Endothelial cell of umbilical vein (primary cell): ENCODE measurements at regions not wholly inside any gene's neighbourhood (a gene's known extent, or its start where the extent isn't known, plus 50 kb on each side); places are given as distances from the start of the nearest gene placed in this dataset.

ENCODE experiments used
- BruUV-seq: library from RNA; stranded (reverse); fragments of 400-500 nt; replicated peaks from 2 replicates; lab custom pipeline; 2021; lab: Mats Ljungman, UMichigan
- CTCF ChIA-PET: fragments of 300-600, 350-600 bp; sonication (Branson Sonifier 250); formaldehyde crosslinking; loops from one replicate; lab custom pipeline; 2021; ENCODE audit warnings: antibody characterized with exemption, inconsistent platforms; lab: Charles Lee
- POLR2A ChIA-PET: fragments of 300-600, 350-600 bp; sonication (Branson Sonifier 250); formaldehyde crosslinking; loops from one replicate; lab custom pipeline; 2021; ENCODE audit warnings: antibody characterized with exemption, inconsistent platforms; lab: Charles Lee
- DNase-seq: peaks from one replicate; pipeline ENCODE4 v3.0.0-alpha.2; 2011; ENCODE audit warnings: low read depth, low spot score
- FAIRE-seq: peaks from 2 replicates; lab custom pipeline; 2011; peaks lifted over from hg19 to GRCh38; lab: Jason Lieb, UNC
- H2AFZ ChIP-seq: 2 replicates; pipeline ENCODE4 v1.6.0; 2012; ENCODE audit warnings: low read depth, low read length, control low read depth, inconsistent platforms
- H3K27ac ChIP-seq: 2 replicates; pipeline ENCODE4 v1.5.1; 2011; ENCODE audit warnings: low read depth, mild to moderate bottlenecking, control low read depth, low read length, moderate library complexity; ENCODE audit not compliant: insufficient read depth
- H3K27me3 ChIP-seq, 2 experiments: 2 replicates each; pipeline versions ENCODE4 v1.6.0 to v1.6.1; 2011; ENCODE audit warnings: low read length in 2 of 2, mixed read lengths in 1 of 2; ENCODE audit not compliant: control insufficient read depth in 2 of 2, insufficient read depth in 2 of 2
- H3K36me3 ChIP-seq, 2 experiments: 2 replicates in 1 of 2; 3 replicates in 1 of 2; pipeline ENCODE4 v1.5.1; 2011; ENCODE audit warnings: low read length in 2 of 2, mild to moderate bottlenecking in 1 of 2, moderate library complexity in 1 of 2; ENCODE audit not compliant: control insufficient read depth in 2 of 2, insufficient read depth in 2 of 2; ENCODE audit errors: extremely low read depth in 1 of 2
- H3K4me1 ChIP-seq: 3 replicates; pipeline ENCODE4 v1.5.1; 2011; ENCODE audit warnings: mild to moderate bottlenecking, low read length; ENCODE audit not compliant: control insufficient read depth, insufficient read depth; ENCODE audit errors: extremely low read depth
- H3K4me2 ChIP-seq: 2 replicates; pipeline ENCODE4 v1.6.1; 2011; ENCODE audit warnings: low read length, control low read depth, mixed read lengths; ENCODE audit not compliant: insufficient read depth
- H3K4me3 ChIP-seq, 3 experiments: fragments of 200-600 bp in 1 of 3; sonication (generic), shearing (Covaris generic) in 1 of 3; replicated peaks in 1 of 3; 2 replicates each; pipeline ENCODE4 v1.5.1; 2011 to 2016; ENCODE audit warnings: control low read depth in 3 of 3, low read length in 3 of 3, mild to moderate bottlenecking in 2 of 3, inconsistent platforms in 1 of 3, low read depth in 1 of 3, moderate library complexity in 1 of 3; ENCODE audit not compliant: insufficient read depth in 1 of 3
- H3K79me2 ChIP-seq: 2 replicates; pipeline ENCODE4 v1.6.0; 2012; ENCODE audit warnings: low read length, inconsistent platforms; ENCODE audit not compliant: control insufficient read depth, insufficient read depth
- H3K9ac ChIP-seq: replicated peaks from 2 replicates; pipeline ENCODE3; 2011; ENCODE audit warnings: low read length, control low read depth; ENCODE audit not compliant: insufficient read depth; ENCODE audit errors: extremely low read depth
- H3K9me1 ChIP-seq: replicated peaks from 3 replicates; pipeline ENCODE4 v1.6.0; 2011; ENCODE audit warnings: mild to moderate bottlenecking, low read length; ENCODE audit not compliant: control insufficient read depth, insufficient read depth; ENCODE audit errors: extremely low read depth
- H3K9me3 ChIP-seq: replicated peaks from 2 replicates; pipeline ENCODE4 v1.5.1; 2012; ENCODE audit warnings: low read length, inconsistent platforms; ENCODE audit not compliant: control insufficient read depth, insufficient read depth
- H4K20me1 ChIP-seq: replicated peaks from 2 replicates; pipeline ENCODE3; 2011; ENCODE audit warnings: mild to moderate bottlenecking, low read length; ENCODE audit not compliant: control insufficient read depth, insufficient read depth; ENCODE audit errors: extremely low read depth
- CTCF ChIP-seq, 2 donors: IDR thresholded peaks; 1 replicate in 1 of 2; 2 replicates in 1 of 2; pipeline ENCODE4 v1.5.1; 2011; ENCODE audit warnings: low read length in 2 of 2, mild to moderate bottlenecking in 2 of 2, moderate library complexity in 2 of 2, control low read depth in 1 of 2, inconsistent platforms in 1 of 2, low read depth in 1 of 2; ENCODE audit not compliant: insufficient read depth in 1 of 2; ENCODE audit errors: extremely low read depth in 1 of 2
- EZH2 ChIP-seq: IDR thresholded peaks from 2 replicates; pipeline ENCODE4 v1.6.1; 2012; ENCODE audit warnings: borderline replicate concordance, low read depth, mild to moderate bottlenecking, moderate library complexity, low read length, inconsistent platforms; ENCODE audit not compliant: severe bottlenecking
- FOS ChIP-seq: IDR thresholded peaks from 2 replicates; pipeline ENCODE4 v1.6.1; 2011; ENCODE audit warnings: mild to moderate bottlenecking, low read length, moderate library complexity, borderline replicate concordance; ENCODE audit not compliant: insufficient read depth
- GATA2 ChIP-seq: IDR thresholded peaks from 2 replicates; pipeline ENCODE4 v1.7.0; 2011; ENCODE audit warnings: low read depth, mild to moderate bottlenecking, moderate library complexity, mixed read lengths, low read length; ENCODE audit not compliant: insufficient read length, insufficient read depth
- JUN ChIP-seq: IDR thresholded peaks from 2 replicates; pipeline ENCODE4 v1.6.1; 2011; ENCODE audit warnings: borderline replicate concordance, low read depth; ENCODE audit not compliant: insufficient read length, insufficient read depth
- MYC ChIP-seq: IDR thresholded peaks from one replicate; pipeline ENCODE4 v1.6.1; 2011; ENCODE audit warnings: mild to moderate bottlenecking, low read depth, low read length
- POLR2A ChIP-seq: IDR thresholded peaks from 2 replicates; pipeline ENCODE4 v1.6.1; 2012; ENCODE audit warnings: low read depth, mild to moderate bottlenecking, control low read depth, low read length
- POLR2AphosphoS5 ChIP-seq: IDR thresholded peaks from 2 replicates; pipeline ENCODE4 v1.6.1; 2012; ENCODE audit warnings: low read depth, mild to moderate bottlenecking, control low read depth, low read length, moderate library complexity; ENCODE audit not compliant: insufficient read depth
- dilution Hi-C: fragments of 300-500 bp; cut with MboI; formaldehyde crosslinking; loops from one replicate; pipeline ENCODE4 v1.15.0; 2019; ENCODE audit warnings: low sequenced_read_pairs; ENCODE audit not compliant: extremely low pct_ligation_motif_present
- intact Hi-C: fragments of 100-400 bp; cut with micrococcal nuclease; formaldehyde crosslinking; loops from one replicate; pipeline ENCODE4 v1.10.0; 2022
- TF ChIP-seq, protein P1 (sequence below): IDR thresholded peaks from 2 replicates; pipeline ENCODE4 v1.6.1; 2011; ENCODE audit not compliant: insufficient read depth, insufficient read length

GRCh38 chr6:100088009-100088408 lies 94.0 kb upstream of the MCHR2 start:
- Histone ChIP-seq H4K20me1 (no peaks in the 10 kb centered on the region), H3K4me1 (no peaks in the 10 kb centered on the region), H2AFZ (no peak overlapping the region), H3K36me3 (no peaks in the 10 kb centered on the region), H3K9me1 (no peaks in the 10 kb centered on the region), H3K4me3 (no peak overlapping the region), H3K27me3 (peaks cover 0 to 3% of the 10 kb centered on the region in 2 experiments), H3K4me2 (no peak overlapping the region), H3K9me3 (no peaks in the 10 kb centered on the region), H3K79me2 (no peaks in the 10 kb centered on the region), H3K27ac (no peak overlapping the region), H3K9ac (no peak overlapping the region)
- BruUV-seq: no TSS peak
- intact Hi-C loops (no loop called here), dilution Hi-C loops (no loop called here)
- FAIRE-seq: no peak
- TF ChIP-seq MYC (no peak), CTCF (IDR thresholded peaks at IDR 0.05; ENCODE audit: extremely low read depth in 1 of 2, insufficient read depth in 1 of 2, low read depth in 1 of 2, low read length in 2 of 2) (no peak), GATA2 (no peak), JUN (no peak), POLR2AphosphoS5 (no peak), POLR2A (no peak), FOS (no peak), EZH2 (no peak)
- TF ChIP-seq, protein P1, sequence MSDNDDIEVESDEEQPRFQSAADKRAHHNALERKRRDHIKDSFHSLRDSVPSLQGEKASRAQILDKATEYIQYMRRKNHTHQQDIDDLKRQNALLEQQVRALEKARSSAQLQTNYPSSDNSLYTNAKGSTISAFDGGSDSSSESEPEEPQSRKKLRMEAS: no peak
- ChIA-PET CTCF (interaction anchor here (0.6 to 1.7 kb wide), 7 partner anchors 10 to 1734 kb away, joined by 3 to 6 read pairs (median 4); no protein-coding TSS in a partner anchor), POLR2A (no interaction called here)
- no peak for DNase-seq
